Activated CD4-positive, alpha-beta memory T cell treated with anti-CD3 and anti-CD28 coated beads for 36 hours (primary cell): ENCODE measurements at regions not wholly inside any gene's neighbourhood (a gene's known extent, or its start where the extent isn't known, plus 50 kb on each side); places are given as distances from the start of the nearest gene placed in this dataset.
"Not testable (repeated sequence)": the region's sequence is repeated elsewhere in the genome, so short reads cannot be mapped to it uniquely, and the experiment has no call there.

Experiments
- CTCF ChIA-PET: fragments of 350-600 bp; sonication (Branson Sonifier 250); formaldehyde crosslinking; loops from one replicate; lab custom pipeline; 2021; ENCODE audit warnings: antibody characterized with exemption, inconsistent platforms; lab: Charles Lee
- POLR2A ChIA-PET: fragments of 350-600 bp; sonication (Branson Sonifier 250); formaldehyde crosslinking; loops from one replicate; lab custom pipeline; 2021; ENCODE audit warnings: antibody characterized with exemption; lab: Charles Lee
- DNase-seq: peaks from one replicate; pipeline ENCODE4 v3.0.0-alpha.2; 2020
- H3K27ac Mint-ChIP-seq: one replicate; pipeline ENCODE4 v1.8.0; 2021; ENCODE audit warnings: mixed read lengths
- H3K27me3 Mint-ChIP-seq: one replicate; pipeline ENCODE4 v1.8.0; 2021; ENCODE audit warnings: mixed read lengths
- H3K36me3 Mint-ChIP-seq: one replicate; pipeline ENCODE4 v1.8.0; 2021; ENCODE audit warnings: mixed read lengths
- H3K4me1 Mint-ChIP-seq: one replicate; pipeline ENCODE4 v1.8.0; 2021; ENCODE audit warnings: low read depth, mixed read lengths
- H3K4me3 Mint-ChIP-seq: one replicate; pipeline ENCODE4 v1.8.0; 2021; ENCODE audit warnings: mild to moderate bottlenecking, mixed read lengths
- H3K9me3 Mint-ChIP-seq: one replicate; pipeline ENCODE4 v1.8.0; 2021; ENCODE audit warnings: mixed read lengths
- intact Hi-C: fragments of 100-400 bp; cut with micrococcal nuclease; formaldehyde crosslinking; loops from one replicate; pipeline ENCODE4 v1.15.1; 2023

GRCh38 chr4:103450693-103451092 is 252.6 kb upstream of the CENPE start:
- no peak overlapping the region for H3K27ac Mint-ChIP-seq
- CTCF ChIA-PET = no interaction called here

GRCh38 chr4:103449296-103450023 is 251.3 kb upstream of the CENPE start:
- no peak overlapping the region for H3K27ac Mint-ChIP-seq
- no peak overlapping the region for H3K4me3 Mint-ChIP-seq
- ChIA-PET POLR2A (no interaction called here), CTCF (no interaction called here)
- intact Hi-C loops = no loop called here
- no peaks in the 10 kb centered on the region for H3K27me3 Mint-ChIP-seq
- H3K36me3 Mint-ChIP-seq = no peaks in the 10 kb centered on the region
- no peaks in the 10 kb centered on the region for H3K4me1 Mint-ChIP-seq
- DNase-seq = no peak
- no peaks in the 10 kb centered on the region for H3K9me3 Mint-ChIP-seq

More at GRCh38 chr4:103450693-103451092, 252.6 kb upstream of the CENPE start:
- no peaks in the 10 kb centered on the region for H3K27me3 Mint-ChIP-seq
- no peaks in the 10 kb centered on the region for H3K36me3 Mint-ChIP-seq
- intact Hi-C loops = no loop called here
- POLR2A ChIA-PET = no interaction called here
- no peak overlapping the region for H3K4me3 Mint-ChIP-seq
- H3K4me1 Mint-ChIP-seq = no peaks in the 10 kb centered on the region
- no peaks in the 10 kb centered on the region for H3K9me3 Mint-ChIP-seq
- DNase-seq = no peak

GRCh38 chr4:103445377-103445776 is 247.2 kb upstream of the CENPE start:
- no peaks in the 10 kb centered on the region for H3K36me3 Mint-ChIP-seq
- H3K27me3 Mint-ChIP-seq = no peaks in the 10 kb centered on the region
- H3K4me1 Mint-ChIP-seq = no peaks in the 10 kb centered on the region
- intact Hi-C loops = no loop called here
- DNase-seq = no peak
- POLR2A ChIA-PET = no interaction called here
- no peak overlapping the region for H3K4me3 Mint-ChIP-seq
- no peak overlapping the region for H3K27ac Mint-ChIP-seq
- H3K9me3 Mint-ChIP-seq = no peaks in the 10 kb centered on the region
- CTCF ChIA-PET = no interaction called here

GRCh38 chr4:103443324-103443723 is 245.2 kb upstream of the CENPE start:
- H3K27ac Mint-ChIP-seq = no peak overlapping the region
- POLR2A ChIA-PET = no interaction called here
- intact Hi-C loops = no loop called here
- H3K4me1 Mint-ChIP-seq = no peaks in the 10 kb centered on the region
- no peak for DNase-seq
- H3K27me3 Mint-ChIP-seq = no peaks in the 10 kb centered on the region
- H3K36me3 Mint-ChIP-seq = no peaks in the 10 kb centered on the region
- CTCF ChIA-PET = no interaction called here
- H3K9me3 Mint-ChIP-seq = no peaks in the 10 kb centered on the region
- no peak overlapping the region for H3K4me3 Mint-ChIP-seq

GRCh38 chr4:103429283-103429682 is 231.1 kb upstream of the CENPE start:
- DNase-seq = peak; percentile 23
- no peak overlapping the region for H3K4me3 Mint-ChIP-seq
- ChIA-PET POLR2A (no interaction called here), CTCF (no interaction called here)
- H3K4me1 Mint-ChIP-seq = no peaks in the 10 kb centered on the region
- intact Hi-C loops = no loop called here
- no peaks in the 10 kb centered on the region for H3K27me3 Mint-ChIP-seq
- H3K9me3 Mint-ChIP-seq = no peaks in the 10 kb centered on the region
- no peak overlapping the region for H3K27ac Mint-ChIP-seq
- H3K36me3 Mint-ChIP-seq = no peaks in the 10 kb centered on the region

GRCh38 chr4:103425406-103425805 is 227.3 kb upstream of the CENPE start:
- Mint-ChIP-seq H3K4me3 (no peak overlapping the region), H3K27me3 (no peaks in the 10 kb centered on the region), H3K36me3 (no peaks in the 10 kb centered on the region), H3K27ac (no peak overlapping the region), H3K4me1 (no peaks in the 10 kb centered on the region), H3K9me3 (no peaks in the 10 kb centered on the region)
- ChIA-PET POLR2A (no interaction called here), CTCF (no interaction called here)
- DNase-seq = no peak
- intact Hi-C loops = no loop called here

GRCh38 chr4:103424853-103425252 is 226.7 kb upstream of the CENPE start:
- no peaks in the 10 kb centered on the region for H3K27me3 Mint-ChIP-seq
- ChIA-PET POLR2A (no interaction called here), CTCF (no interaction called here)
- no peak for DNase-seq
- no peaks in the 10 kb centered on the region for H3K4me1 Mint-ChIP-seq
- H3K9me3 Mint-ChIP-seq = no peaks in the 10 kb centered on the region
- no peaks in the 10 kb centered on the region for H3K36me3 Mint-ChIP-seq
- intact Hi-C loops = no loop called here
- no peak overlapping the region for H3K4me3 Mint-ChIP-seq
- H3K27ac Mint-ChIP-seq = no peak overlapping the region

GRCh38 chr4:103423261-103423660 is 225.1 kb upstream of the CENPE start:
- intact Hi-C loops = no loop called here
- Mint-ChIP-seq H3K27ac (no peak overlapping the region), H3K9me3 (peaks cover 2% of the 10 kb centered on the region), H3K36me3 (no peaks in the 10 kb centered on the region), H3K4me3 (no peak overlapping the region), H3K4me1 (no peaks in the 10 kb centered on the region), H3K27me3 (no peaks in the 10 kb centered on the region)
- ChIA-PET CTCF (no interaction called here), POLR2A (no interaction called here)
- no peak for DNase-seq

GRCh38 chr4:103422467-103423219 is 224.5 kb upstream of the CENPE start:
- Mint-ChIP-seq H3K4me3 (no peak overlapping the region), H3K4me1 (no peaks in the 10 kb centered on the region), H3K36me3 (no peaks in the 10 kb centered on the region), H3K27me3 (no peaks in the 10 kb centered on the region), H3K9me3 (peaks cover 2% of the 10 kb centered on the region), H3K27ac (no peak overlapping the region)
- ChIA-PET CTCF (no interaction called here), POLR2A (no interaction called here)
- intact Hi-C loops = no loop called here
- DNase-seq = no peak

GRCh38 chr4:103415801-103416200 is 217.7 kb upstream of the CENPE start:
- H3K9me3 Mint-ChIP-seq = peaks cover 2% of the 10 kb centered on the region
- DNase-seq = no peak
- H3K4me3 Mint-ChIP-seq = no peak overlapping the region
- no peak overlapping the region for H3K27ac Mint-ChIP-seq
- ChIA-PET POLR2A (no interaction called here), CTCF (no interaction called here)
- H3K4me1 Mint-ChIP-seq = no peaks in the 10 kb centered on the region
- intact Hi-C loops = no loop called here
- no peaks in the 10 kb centered on the region for H3K36me3 Mint-ChIP-seq
- no peaks in the 10 kb centered on the region for H3K27me3 Mint-ChIP-seq

- H3K27ac Mint-ChIP-seq, H3K4me1 Mint-ChIP-seq, POLR2A ChIA-PET, DNase-seq, H3K9me3 Mint-ChIP-seq, H3K27me3 Mint-ChIP-seq, intact Hi-C loops, H3K36me3 Mint-ChIP-seq, H3K4me3 Mint-ChIP-seq, CTCF ChIA-PET: not testable (repeated sequence)
These were observed 214.5 kb upstream of the CENPE start for GRCh38 chr4:103412646-103413045.

GRCh38 chr4:103410386-103410785 is 212.2 kb upstream of the CENPE start:
- Mint-ChIP-seq H3K36me3 (no peaks in the 10 kb centered on the region), H3K9me3 (no peaks in the 10 kb centered on the region), H3K4me3 (no peak overlapping the region), H3K4me1 (no peaks in the 10 kb centered on the region), H3K27me3 (no peaks in the 10 kb centered on the region), H3K27ac (no peak overlapping the region)
- ChIA-PET CTCF (no interaction called here), POLR2A (no interaction called here)
- no peak for DNase-seq
- intact Hi-C loops = no loop called here

- Mint-ChIP-seq H3K36me3 (no peaks in the 10 kb centered on the region), H3K27me3 (no peaks in the 10 kb centered on the region), H3K27ac (no peak overlapping the region), H3K4me1 (no peaks in the 10 kb centered on the region), H3K4me3 (no peak overlapping the region), H3K9me3 (no peaks in the 10 kb centered on the region)
- intact Hi-C loops = no loop called here
- ChIA-PET CTCF (no interaction called here), POLR2A (no interaction called here)
- DNase-seq = no peak
These were observed 207.3 kb upstream of the CENPE start for GRCh38 chr4:103405415-103405814.
